Activated effector memory CD4-positive, alpha-beta T cell treated with Interleukin-2 at 50 U/mL for 16 hours (primary cell): ENCODE measurements at regions not wholly inside any gene's neighbourhood (a gene's known extent, or its start where the extent isn't known, plus 50 kb on each side); places are given as distances from the start of the nearest gene placed in this dataset.

ENCODE experiments used
- DNase-seq: peaks from one replicate; pipeline ENCODE4 v3.0.0-alpha.2; 2020

DNA sequence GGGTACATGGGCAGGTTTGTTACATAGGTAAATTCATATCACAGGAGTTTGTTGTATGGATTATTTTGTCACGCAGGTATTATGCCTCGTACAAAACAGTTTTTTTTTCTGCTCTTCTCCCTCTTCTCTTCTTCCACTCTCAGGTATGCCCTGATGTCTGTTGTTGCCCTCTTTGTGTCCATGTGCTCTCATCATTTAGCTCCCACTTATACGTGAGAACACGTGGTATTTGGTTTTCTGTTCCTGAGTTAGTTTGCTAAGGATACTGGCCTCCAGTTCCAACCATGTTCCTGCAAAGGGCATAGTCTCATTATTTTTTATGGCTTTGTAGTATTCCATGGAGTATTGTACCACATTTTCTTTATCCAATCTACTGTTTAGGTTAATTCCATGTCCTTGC, 65.7 kb downstream of the UNC5CL start:
- no peak for DNase-seq

DNA sequence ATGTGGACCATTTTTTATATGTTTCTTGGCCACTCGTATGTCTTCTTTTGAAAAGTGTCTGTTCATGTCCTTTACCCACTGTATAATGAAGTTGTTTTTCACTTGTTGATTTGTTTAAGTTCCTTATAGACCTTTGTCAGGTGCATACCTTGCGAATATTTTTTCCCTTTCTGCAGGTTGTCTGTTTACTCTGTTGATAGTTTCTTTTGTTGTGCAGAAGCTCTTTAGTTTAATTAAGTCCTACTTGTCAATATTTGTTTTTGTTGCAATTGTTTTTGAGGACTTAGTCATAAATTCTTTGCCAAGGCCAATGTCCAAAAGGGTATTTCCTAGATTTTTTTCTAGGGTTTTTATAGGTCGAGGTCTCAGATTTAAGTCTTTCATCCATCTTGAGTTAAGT, 66.2 kb downstream of the UNC5CL start:
- no peak for DNase-seq

DNA sequence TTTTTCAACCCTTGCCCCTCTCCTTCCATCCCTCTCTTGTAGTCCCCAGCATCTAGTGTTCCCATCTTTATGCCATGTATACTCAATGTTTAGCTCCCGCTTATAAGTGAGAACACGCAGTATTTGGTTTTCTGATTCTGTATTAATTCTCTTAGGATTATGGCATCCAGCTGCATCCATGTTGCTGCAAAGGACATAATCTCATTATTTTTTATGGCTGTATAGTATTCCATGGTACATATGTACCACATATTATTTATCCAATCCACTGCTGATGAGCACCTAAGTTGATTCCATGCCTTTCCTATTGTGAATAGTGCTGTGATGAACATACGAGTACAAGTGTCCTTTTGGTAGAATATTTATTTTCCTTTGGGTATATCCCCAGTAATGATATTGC, 66.8 kb downstream of the UNC5CL start:
- DNase-seq, result no peak

DNA sequence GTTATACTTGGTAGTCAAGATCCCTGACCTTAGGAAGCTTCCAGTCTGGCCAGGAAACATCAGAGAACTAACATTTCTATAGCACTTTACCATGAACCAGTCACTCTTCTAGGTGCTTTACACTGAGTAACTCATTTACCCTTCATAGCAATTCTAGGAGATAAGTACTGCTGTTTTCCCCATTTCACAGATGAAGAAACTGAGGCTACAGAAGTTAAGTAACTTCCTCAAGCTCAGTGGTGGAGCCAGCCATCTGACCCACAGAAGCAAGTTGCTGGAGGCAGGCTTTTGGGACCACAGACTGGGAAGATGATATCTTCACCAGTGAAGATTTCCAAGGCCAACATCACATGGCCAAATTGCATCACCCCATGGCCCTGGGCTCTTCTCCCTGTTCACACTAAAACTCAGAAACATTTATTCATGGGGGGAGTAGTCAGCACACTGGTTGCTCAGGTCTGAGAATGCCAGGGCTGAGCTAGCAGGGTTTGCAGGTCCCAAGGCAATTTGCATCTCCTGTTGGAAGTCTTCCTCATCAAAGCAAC, 70.3 kb downstream of the UNC5CL start:
- no peak for DNase-seq

DNA sequence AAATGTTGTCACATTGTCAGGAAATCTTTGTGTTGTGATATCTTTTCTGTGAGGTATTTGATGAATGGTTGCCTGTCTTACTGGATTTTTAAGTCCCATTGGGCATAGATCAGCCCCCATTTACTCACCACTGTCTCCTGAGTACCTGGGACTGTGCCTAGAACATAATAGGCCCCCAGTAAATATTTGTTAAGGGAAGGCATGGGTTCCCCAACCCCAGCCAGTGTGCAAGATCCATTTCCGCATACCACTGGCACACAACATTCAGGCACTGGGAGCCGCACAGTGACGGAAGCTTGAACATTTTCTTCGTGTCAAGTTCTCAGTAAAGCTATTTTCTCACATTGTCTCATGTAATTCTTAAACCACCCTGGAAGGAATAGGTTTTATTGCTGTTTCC, 72.2 kb downstream of the UNC5CL start:
- DNase-seq, result no peak

DNA sequence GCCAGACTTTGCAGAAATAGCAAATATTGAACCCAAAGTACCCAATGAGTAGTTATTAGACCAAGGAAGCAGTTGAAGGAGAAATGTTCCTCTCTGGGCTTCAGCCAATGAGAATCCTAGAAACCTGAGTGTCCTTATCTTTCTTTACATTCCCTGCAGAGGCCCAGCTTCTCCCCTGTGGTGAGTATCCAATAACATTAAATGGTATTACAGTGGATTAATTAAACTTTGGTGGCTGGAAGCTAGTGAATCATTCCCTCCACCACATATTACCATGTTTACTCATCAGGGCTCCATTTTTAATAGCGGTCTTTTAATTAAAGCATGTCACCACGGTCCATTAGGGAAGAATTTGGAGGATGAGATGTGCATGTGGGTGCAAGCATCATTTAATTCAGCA, 74.0 kb downstream of the UNC5CL start:
- DNase-seq, result no peak

DNA sequence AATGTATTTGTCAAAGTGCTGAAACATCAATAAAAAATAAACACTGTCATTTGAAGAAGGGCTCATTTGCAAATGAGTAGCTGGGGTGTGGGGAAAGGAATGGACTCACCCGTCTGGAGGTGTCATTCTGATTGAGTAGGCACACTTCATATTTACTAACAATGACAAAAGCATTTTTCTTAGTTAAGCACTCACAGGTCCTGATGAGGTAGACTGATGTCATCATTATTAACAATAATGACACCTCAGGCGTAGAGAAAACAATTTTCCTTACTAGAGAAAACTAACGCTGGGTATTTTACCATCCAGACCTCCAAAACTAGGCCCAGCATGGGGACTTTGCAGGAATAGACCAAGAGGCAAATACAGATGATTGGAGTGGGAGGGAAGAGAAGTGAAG, 76.0 kb downstream of the UNC5CL start:
- DNase-seq, result no peak

DNA sequence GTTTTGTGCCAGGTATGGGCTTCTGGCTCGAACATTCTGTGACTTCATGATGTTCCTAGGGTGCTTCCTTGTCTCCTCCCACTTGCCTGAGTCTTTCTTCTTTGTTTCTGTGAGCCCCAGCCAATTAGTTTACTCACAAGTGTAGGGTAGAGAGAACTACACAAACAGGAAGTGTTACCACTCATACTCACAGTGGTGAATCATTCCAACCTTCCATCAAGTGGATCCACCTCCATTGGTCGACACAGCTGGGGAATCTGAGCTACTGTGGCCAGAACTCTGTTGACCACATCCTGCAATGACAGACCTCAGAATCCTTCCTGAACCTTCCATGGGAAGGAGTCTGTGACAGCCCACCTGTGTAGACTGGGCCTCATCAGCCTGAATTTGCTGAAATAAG, 76.8 kb downstream of the UNC5CL start:
- no peak for DNase-seq

DNA sequence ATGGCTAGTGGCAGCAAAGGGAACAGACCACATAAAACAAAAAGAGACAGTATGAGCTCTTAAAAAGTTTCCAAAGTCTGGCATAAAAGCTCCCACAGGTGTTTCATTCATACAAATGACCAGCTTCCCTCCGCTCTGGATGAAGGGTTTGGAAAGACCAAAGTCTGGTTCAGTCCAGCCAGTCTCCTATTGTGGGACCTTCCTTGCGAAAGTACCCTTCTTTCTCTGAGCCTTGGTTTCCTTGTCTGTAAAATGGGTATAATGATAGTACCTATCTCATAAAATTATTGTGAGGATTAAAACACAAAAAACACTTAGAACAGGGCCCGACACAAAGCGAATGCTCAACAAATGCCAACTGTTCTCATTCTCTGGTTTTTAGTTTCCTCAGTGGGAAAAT, 77.2 kb downstream of the UNC5CL start:
- no peak for DNase-seq

DNA sequence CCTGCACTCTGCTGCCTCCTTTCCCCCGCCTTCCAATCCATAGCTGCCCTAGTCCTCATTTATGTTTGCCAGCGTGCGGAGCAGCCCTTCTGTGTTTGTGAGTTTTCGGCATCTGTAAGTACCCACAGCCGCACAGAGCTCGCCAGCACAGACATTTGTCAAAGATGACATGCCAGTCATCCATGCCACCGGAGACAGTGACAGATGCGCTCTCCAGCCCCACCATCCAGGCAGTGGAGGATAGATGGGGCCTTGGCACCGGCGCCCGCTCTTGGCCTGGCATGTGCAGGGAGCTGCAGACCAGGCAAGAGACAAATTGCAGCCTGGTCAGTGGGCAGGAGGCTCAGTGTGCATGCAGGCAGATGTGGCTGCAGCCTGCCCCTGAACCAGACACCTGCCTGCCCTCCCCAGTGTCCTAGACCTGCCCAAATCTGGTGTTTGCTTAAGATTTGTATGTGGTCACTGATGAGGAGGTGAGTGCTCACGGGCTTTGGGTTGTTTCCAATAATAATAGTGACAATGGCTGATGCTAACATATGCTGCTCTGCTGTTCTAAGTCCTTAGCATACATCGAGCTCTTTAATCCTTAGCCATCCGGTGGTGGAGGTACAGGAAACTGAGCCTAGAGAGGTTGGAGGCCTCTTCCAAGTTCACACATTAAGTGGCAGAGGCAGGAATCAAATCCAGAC, 78.1 kb downstream of the UNC5CL start:
- DNase-seq, result no peak

DNA sequence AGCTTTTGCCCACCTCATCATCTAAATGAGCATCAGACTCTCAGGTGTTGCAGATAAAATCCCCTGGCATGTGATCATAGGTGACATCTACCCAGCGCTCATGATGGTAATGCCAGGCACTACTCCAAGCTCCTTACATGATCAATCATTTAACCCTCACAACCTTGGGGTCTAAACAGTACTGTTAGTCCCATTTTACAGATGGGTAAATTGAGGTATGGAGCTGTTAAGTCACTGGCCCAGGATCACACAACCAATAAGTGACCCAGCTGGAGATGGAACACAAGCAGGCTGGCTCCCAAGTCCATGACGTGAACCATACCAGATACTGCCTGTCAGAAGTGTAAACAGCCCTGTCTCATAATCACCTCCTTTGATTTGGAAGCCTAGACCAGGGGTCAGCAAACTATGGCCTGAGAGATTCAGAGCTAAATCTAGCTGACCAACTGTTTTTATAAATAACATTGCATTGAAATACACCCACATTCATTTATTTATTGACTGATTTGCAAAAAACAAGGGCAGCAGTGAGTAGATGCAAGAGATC, 79.2 kb downstream of the UNC5CL start:
- DNase-seq, result no peak

DNA sequence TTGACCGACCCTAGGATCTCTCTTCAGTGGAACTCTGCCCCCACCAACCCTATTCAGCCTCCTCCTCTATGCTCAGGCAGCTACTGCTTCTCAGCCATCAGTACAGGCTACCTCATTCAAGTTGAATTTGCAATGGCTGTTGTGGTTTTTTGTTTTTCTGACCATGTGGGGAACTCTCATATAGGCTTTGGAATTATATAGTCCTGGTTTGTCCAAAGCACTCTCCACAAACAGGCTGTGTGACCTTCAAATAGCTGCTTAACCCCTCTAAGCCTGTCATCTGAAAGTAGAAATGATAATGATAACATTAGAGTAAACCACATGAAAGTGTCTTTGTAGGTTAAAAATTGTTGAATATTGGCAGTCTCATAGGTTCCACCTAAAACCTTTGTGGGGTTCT, 80.3 kb downstream of the UNC5CL start:
- DNase-seq, result no peak

DNA sequence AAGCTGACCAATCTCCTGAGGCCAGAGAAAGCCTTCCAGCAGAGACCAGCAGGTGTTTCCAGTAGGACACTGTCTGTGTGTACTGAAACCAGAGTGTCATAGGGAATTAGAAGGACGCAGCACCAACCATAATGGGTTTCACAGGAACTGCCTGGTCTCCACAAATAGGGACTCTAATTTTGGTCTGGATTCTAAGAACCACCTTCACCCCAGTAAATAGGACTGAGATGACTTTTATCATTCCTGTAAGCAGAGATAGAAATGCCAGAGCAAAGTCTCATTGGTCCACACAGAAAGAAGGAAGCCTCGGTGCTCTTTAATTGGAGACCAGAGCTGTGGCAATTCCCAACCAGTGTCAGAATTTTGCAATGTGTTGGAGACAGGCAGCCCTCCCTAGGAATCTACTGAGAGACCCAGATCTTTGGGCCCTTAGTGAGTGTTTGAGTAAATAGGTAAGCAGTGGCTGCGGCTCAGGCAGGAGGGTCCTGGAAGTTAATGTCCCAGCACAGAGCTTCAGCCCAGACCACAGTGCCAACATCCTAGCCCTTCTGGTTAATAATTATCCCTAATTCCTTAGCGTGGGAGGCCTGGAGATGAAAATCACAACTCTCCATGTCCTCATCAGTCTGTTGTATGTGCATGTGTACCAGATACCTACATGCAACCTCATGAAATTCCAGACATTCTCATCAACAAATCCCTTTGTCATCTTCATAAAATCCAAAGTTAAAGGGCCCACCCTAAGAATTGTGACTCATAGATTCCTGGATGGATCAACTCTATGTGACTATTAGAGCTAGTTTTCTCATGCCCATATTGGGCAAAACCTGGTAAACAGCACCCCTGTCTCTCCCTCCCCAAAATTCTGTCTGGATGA, 81.2 kb downstream of the UNC5CL start:
- DNase-seq, result no peak

DNA sequence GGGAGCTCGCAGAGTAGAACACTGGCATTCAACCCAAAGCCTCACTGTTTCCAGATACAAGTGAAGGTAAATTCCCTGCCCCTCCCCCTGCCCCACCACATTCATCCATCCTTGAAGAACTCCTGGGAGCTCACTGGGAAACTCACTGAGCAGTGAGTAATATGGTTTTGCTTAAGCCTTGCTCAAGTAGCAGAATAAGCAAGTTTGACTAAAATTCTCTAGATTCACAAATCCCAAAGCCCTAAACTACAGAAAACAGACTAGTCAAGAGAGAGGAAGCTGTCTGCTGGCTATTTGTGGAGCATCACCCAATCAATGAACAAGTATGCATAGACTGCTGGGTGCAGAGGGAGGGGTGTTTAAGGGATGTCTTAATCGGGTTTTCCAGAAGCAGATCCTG, 82.1 kb downstream of the UNC5CL start:
- no peak for DNase-seq

DNA sequence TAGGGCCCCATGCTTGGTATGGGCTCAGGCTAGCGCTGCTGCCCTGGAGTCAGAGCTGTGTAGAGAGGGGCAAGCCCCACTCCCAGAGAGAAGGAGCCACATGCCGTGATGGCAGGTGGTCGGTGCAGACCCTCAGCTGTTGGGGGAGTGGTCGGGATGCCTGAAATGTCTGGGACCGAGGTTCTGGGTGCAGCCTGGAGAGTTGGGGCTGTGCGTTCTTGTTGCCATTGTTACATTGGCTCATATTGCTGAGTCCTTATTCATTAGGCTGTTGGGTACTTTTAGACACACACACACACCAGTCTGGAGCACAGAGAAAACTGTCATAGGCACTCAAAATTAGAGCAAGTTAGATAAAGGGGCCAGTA, 83.9 kb downstream of the UNC5CL start:
- no peak for DNase-seq

DNA sequence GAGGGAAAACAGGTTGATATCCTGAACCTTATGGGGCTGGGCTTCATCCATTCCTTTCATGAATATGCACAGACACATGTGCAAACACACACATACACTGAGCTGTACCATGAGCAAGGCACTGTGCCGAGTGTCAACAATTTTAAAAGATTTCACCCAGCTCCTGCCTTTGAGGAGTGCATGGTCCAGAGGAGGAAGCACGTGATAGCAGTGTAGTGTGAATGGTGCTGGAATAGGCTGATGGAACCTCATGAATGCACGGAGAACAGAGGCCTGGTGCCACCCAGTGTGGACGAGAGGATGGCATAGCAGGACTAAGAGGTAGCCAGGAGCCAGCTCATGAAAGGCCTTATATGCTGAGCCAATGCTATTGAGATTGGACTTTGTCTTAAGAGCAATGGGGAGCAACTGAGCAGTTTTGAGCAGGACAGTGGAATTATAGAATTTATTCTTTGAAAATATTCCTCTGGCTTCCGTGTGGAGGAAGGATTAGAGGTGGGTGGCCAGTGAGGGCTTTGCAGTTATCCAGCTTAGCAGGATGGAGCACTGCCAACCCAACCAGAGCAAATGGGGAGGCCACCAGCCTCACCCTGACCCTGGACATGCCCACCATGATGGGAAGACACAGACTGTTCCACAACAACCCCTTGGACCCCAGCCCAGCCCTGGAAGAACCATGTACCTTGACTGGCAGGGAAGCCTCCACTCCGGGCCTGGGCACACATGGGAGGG, 84.4 kb downstream of the UNC5CL start:
- DNase-seq, result no peak

DNA sequence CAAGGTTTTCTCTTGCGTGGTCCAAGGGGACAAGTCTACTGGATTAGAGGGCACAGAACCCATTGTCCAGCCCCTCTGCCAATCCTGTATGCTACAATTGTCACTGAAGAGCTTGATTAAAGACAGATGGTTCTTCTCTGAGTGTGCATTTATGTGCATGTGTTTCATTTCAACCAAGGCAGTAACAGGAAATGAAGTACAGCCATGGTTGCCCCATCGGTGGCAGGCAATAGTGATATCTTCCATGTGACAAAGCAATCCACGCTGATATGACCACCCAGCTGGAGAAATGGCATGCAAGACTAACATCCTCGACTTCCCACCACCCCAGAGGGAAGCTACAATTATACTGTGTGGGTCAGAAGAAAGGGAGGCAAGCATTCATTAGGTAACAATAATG, 85.5 kb downstream of the UNC5CL start:
- no peak for DNase-seq

DNA sequence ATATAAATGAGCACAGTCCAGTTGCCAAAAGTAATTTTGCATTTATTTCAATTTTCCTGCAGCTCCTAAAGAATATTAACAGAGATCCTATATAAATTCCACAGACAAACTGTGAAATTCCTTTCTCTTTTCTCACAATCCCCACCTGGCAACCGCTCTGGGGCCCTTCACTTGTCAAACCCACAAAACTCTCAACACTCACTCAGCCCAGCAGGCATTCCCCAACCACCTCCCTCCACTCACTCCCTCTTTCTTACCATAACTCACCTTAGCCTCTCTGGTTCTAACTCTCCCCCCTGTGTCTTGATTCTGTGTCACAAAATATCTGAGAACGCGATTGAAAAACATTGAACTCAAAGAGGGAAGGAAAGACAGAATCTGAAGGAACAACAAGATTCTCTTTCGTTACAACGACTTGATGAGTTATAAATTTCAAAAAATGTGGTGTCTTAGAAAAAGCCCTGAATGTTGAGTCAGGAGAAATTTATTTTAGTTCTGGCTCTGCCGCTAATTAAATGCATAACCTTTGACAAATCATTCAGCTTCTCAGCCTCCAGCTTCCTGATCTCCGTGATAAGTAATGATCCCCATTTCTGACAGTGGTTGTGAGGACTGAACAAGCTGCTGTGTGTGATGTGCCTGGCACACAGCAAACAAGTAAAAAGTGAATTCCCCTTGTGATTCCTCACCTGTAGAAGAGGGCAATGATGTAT, 87.9 kb downstream of the UNC5CL start:
- no peak for DNase-seq

DNA sequence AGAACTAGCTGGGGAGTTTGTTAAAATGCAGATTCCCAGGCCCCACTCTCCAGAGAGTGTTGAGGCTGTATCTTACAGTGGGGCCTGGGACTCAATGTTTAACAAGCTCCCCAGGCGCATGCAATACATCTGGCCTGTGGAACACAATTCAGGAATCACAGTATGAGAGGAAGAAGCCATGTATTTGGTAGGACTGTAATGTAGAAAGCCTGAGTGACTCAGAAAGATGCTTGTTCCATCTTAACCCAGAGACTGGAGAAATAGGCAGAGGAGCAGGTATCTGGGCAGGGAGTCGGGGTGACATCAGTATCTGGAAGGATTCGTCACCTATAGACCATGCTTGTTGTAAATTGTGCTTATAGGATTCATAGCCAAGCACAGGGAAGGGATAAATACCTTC, 90.5 kb downstream of the UNC5CL start:
- no peak for DNase-seq

DNA sequence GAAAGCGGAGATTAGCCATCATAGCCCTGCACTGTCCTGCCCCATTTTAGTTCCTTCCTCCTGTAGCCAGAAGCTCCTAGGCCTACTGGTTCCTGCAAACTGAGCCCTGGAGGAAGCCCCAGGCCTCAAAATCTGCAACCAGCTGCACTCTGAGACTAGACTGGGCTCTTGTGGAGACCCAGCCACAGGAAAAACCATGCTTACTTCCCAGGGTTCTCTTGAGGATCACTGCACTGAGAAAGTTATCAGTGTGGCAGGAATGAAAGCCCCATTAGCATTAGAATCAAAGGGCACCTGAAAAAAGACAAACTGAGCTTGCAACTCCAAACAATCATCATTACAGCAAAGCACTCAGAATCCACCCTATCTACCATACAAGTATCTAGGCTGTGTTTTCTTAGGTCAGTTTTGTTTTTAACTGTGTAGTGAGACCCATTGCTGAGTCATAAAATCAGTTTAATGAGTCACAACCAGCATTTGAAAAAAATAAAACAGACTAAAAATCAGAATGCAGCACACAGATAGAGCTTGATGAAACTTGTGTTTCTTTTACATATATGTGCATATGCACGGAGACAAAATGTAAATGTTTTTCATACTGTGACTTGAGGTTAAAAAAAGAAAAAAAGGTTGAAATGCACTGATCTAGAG, 91.0 kb downstream of the UNC5CL start:
- DNase-seq, result no peak

DNA sequence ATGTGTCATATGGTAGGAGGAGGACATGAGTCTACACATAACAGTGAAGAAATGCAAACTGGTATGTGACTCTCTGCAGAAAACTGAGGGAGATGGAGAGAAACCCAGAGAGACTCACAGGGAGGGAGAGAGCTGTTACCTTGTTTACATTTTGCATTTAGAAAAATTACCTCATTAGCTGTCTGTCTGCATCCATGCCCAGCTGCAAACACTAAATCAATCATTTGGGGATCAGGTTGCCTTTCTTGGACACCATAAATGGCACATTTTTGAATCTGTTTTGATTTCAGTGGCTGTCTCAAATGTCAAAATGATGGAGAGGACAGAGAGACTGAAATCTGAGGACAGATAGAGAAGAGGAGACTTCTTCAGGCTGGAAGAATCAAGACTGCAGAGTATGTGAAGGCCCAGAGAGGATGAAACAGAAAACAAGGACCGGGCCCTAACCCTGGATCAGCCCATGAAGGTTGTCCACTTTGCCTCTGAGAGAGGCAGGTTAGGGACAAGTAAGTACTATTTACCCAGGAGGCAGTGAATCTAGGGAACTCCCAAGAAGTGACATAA, 92.2 kb downstream of the UNC5CL start:
- no peak for DNase-seq

DNA sequence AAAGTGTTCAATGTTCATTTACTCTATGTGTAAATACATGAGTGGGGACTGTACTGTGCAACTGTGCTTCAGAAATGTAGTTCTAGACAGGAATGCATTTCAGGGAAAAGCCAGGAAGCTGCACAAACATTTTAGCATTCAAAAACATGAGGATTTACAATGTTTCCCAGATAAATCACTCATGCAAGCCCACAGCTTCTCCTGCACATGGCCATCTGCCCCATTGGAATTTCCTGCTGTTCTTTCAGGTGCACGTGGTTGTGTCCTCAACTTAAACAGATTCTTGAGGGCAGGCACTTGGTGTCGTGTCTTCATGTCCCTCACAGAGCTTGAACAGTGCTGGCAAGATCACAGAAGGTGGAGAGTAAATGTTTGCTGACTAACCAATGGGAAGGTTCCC, 101.5 kb downstream of the UNC5CL start:
- DNase-seq, result no peak
